Activated CD4-positive, CD25-positive, alpha-beta regulatory T cell treated with anti-CD3 and anti-CD28 coated beads, Interleukin-2, amount 50 U/mL, for 24 hours (primary cell): ENCODE measurements at regions not wholly inside any gene's neighbourhood (a gene's known extent, or its start where the extent isn't known, plus 50 kb on each side); places are given as distances from the start of the nearest gene placed in this dataset.

ENCODE experiments used
- ATAC-seq, 2 donors: fragments of 150-1000 bp; cut with Tn5 transposase; one replicate each; pipeline ENCODE4 v1.10.0; 2021; ENCODE audit warnings: mild to moderate bottlenecking in 1 of 2, moderate library complexity in 1 of 2

- ATAC-seq, result no peak
These were observed 611.2 kb downstream of the RPS29 start for GRCh38 chr14:48974994-48975393.

GRCh38 chr14:48973151-48973550, 613.0 kb downstream of the RPS29 start:
- ATAC-seq, result no peak

GRCh38 chr14:48970943-48971342, 615.2 kb downstream of the RPS29 start:
- no peak for ATAC-seq

GRCh38 chr14:48967419-48967818, 618.8 kb downstream of the RPS29 start:
- ATAC-seq, result no peak

GRCh38 chr14:48963231-48963790, 622.9 kb downstream of the RPS29 start:
- ATAC-seq, result no peak

GRCh38 chr14:48957486-48957885, 628.7 kb downstream of the RPS29 start:
- ATAC-seq, result no peak

GRCh38 chr14:48955857-48956256, 630.3 kb downstream of the RPS29 start:
- no peak for ATAC-seq

- ATAC-seq, result no peak
These were observed 631.7 kb downstream of the RPS29 start for GRCh38 chr14:48954446-48954845.

- no peak for ATAC-seq
These were observed 641.4 kb downstream of the RPS29 start for GRCh38 chr14:48944809-48945208.

GRCh38 chr14:48943913-48944312, 642.3 kb downstream of the RPS29 start:
- ATAC-seq, result no peak

- ATAC-seq, result no peak
These were observed 648.5 kb downstream of the RPS29 start for GRCh38 chr14:48937541-48938195.

GRCh38 chr14:48936849-48937248, 649.3 kb downstream of the RPS29 start:
- ATAC-seq, result no peak

- ATAC-seq, result no peak
These were observed 649.8 kb downstream of the RPS29 start for GRCh38 chr14:48936362-48936761.

GRCh38 chr14:48925184-48925583, 661.0 kb downstream of the RPS29 start:
- ATAC-seq, result no peak

- ATAC-seq, result no peak
These were observed 671.3 kb downstream of the RPS29 start for GRCh38 chr14:48914921-48915320.

GRCh38 chr14:48914382-48914781, 671.8 kb downstream of the RPS29 start:
- ATAC-seq, result no peak

GRCh38 chr14:48900565-48900964, 685.6 kb downstream of the RPS29 start:
- ATAC-seq, result no peak

GRCh38 chr14:48890333-48890732, 695.8 kb downstream of the RPS29 start:
- ATAC-seq, result no peak

- ATAC-seq, result no peak
These were observed 709.3 kb downstream of the RPS29 start for GRCh38 chr14:48876806-48877340.

- ATAC-seq, result no peak
These were observed 711.5 kb downstream of the RPS29 start for GRCh38 chr14:48874711-48875110.

GRCh38 chr14:48857366-48857765, 728.8 kb downstream of the RPS29 start:
- ATAC-seq, result no peak

GRCh38 chr14:48853159-48853558, 733.0 kb downstream of the RPS29 start:
- no peak for ATAC-seq

GRCh38 chr14:48849741-48850322, 736.3 kb downstream of the RPS29 start:
- ATAC-seq, result no peak

- no peak for ATAC-seq
These were observed 743.4 kb downstream of the RPS29 start for GRCh38 chr14:48842785-48843184.
